IMR-90 (cell line): ENCODE measurements at regions not wholly inside any gene's neighbourhood (a gene's known extent, or its start where the extent isn't known, plus 50 kb on each side); places are given as distances from the start of the nearest gene placed in this dataset.

Experiments
- ATAC-seq: fragments of 200-7000 bp; cut with Tn5 transposase; 2 replicates; pipeline ENCODE4 v1.9.1; 2020; ENCODE audit warnings: low read depth, mild to moderate bottlenecking, moderate library complexity
- BruUV-seq: library from RNA; stranded (reverse); fragments of 400-500 nt; replicated peaks from 2 replicates; lab custom pipeline; 2021; lab: Mats Ljungman, UMichigan
- CTCF ChIA-PET: fragments of 300-600 bp; formaldehyde crosslinking; extraction: SDS; loops from one replicate; lab custom pipeline; 2021; ENCODE audit warnings: antibody characterized with exemption; lab: Yijun Ruan, JAX
- POLR2A ChIA-PET: fragments of 300-600 bp; sonication (Branson Sonifier 250); formaldehyde crosslinking; loops from one replicate; lab custom pipeline; 2022; ENCODE audit warnings: antibody characterized with exemption; ENCODE audit not compliant: unreplicated experiment; lab: Charles Lee
- DNase-seq: peaks from one replicate; pipeline ENCODE4 v3.0.0; 2013
- H2AFZ ChIP-seq: replicated peaks from 2 replicates; pipeline ENCODE3; 2013; ENCODE audit warnings: low read length, mild to moderate bottlenecking; ENCODE audit not compliant: poor library complexity
- H2AK5ac ChIP-seq: 2 replicates; pipeline ENCODE4 v1.6.1; 2013; ENCODE audit warnings: low read depth, low read length, inconsistent platforms
- H2AK9ac ChIP-seq: replicated peaks from 2 replicates; pipeline ENCODE3; 2013; ENCODE audit warnings: mild to moderate bottlenecking, low read depth, low read length, moderate library complexity; ENCODE audit not compliant: poor library complexity
- H2BK120ac ChIP-seq: 2 replicates; pipeline ENCODE4 v1.6.1; 2013; ENCODE audit warnings: low read depth, low read length, inconsistent platforms
- H2BK15ac ChIP-seq: 3 replicates; pipeline ENCODE4 v1.6.1; 2013; ENCODE audit warnings: low read depth, low read length, inconsistent platforms
- H2BK20ac ChIP-seq: 2 replicates; pipeline ENCODE4 v1.6.1; 2013; ENCODE audit warnings: low read depth, mild to moderate bottlenecking, inconsistent platforms, low read length, moderate library complexity
- H2BK5ac ChIP-seq: 2 replicates; pipeline ENCODE4 v1.6.1; 2013; ENCODE audit warnings: mild to moderate bottlenecking, low read depth, low read length, inconsistent platforms; ENCODE audit not compliant: poor library complexity, severe bottlenecking
- H3K14ac ChIP-seq: replicated peaks from 2 replicates; pipeline ENCODE4 v1.6.1; 2013; ENCODE audit warnings: low read depth, low read length, inconsistent platforms
- H3K18ac ChIP-seq: 2 replicates; pipeline ENCODE4 v1.6.1; 2013; ENCODE audit warnings: low read depth, low read length, control low read depth
- H3K23ac ChIP-seq: 2 replicates; pipeline ENCODE4 v1.6.1; 2013; ENCODE audit warnings: low read depth, low read length, inconsistent platforms
- H3K27ac ChIP-seq: 2 replicates; pipeline ENCODE4 v1.5.1; 2013; ENCODE audit warnings: mild to moderate bottlenecking, control low read depth, low read length; ENCODE audit not compliant: insufficient read depth
- H3K27me3 ChIP-seq: 2 replicates; pipeline ENCODE4 v1.6.1; 2013; ENCODE audit warnings: low read length; ENCODE audit not compliant: control insufficient read depth, insufficient read depth
- H3K36me3 ChIP-seq: 2 replicates; pipeline ENCODE4 v1.6.1; 2013; ENCODE audit warnings: low read length, mixed read lengths; ENCODE audit not compliant: control insufficient read depth, insufficient read depth
- H3K4ac ChIP-seq: 2 replicates; pipeline ENCODE4 v1.6.1; 2013; ENCODE audit warnings: low read depth, low read length, inconsistent platforms
- H3K4me1 ChIP-seq: 2 replicates; pipeline ENCODE4 v1.6.1; 2013; ENCODE audit warnings: low read length, mixed read lengths; ENCODE audit not compliant: control insufficient read depth, insufficient read depth
- H3K4me2 ChIP-seq: 2 replicates; pipeline ENCODE4 v1.6.1; 2013; ENCODE audit warnings: low read depth, mild to moderate bottlenecking, control low read depth, low read length, moderate library complexity
- H3K4me3 ChIP-seq: 2 replicates; pipeline ENCODE4 v1.5.1; 2013; ENCODE audit warnings: low read depth, mild to moderate bottlenecking, control low read depth, low read length, moderate library complexity; ENCODE audit not compliant: insufficient read depth
- H3K56ac ChIP-seq: 2 replicates; pipeline ENCODE4 v1.6.1; 2013; ENCODE audit warnings: low read length, inconsistent platforms; ENCODE audit not compliant: insufficient read depth; ENCODE audit errors: extremely low read depth
- H3K79me1 ChIP-seq, 2 experiments: 2 replicates each; pipeline ENCODE4 v1.6.1; 2013; ENCODE audit warnings: low read length in 2 of 2, inconsistent platforms in 1 of 2, low read depth in 1 of 2
- H3K9ac ChIP-seq: 2 replicates; pipeline ENCODE4 v1.6.1; 2013; ENCODE audit warnings: low read depth, low read length, control low read depth
- H3K9me1 ChIP-seq: 2 replicates; pipeline ENCODE4 v1.6.1; 2013; ENCODE audit warnings: low read length, inconsistent platforms; ENCODE audit not compliant: insufficient read depth
- H3K9me3 ChIP-seq: 2 replicates; pipeline ENCODE4 v1.6.1; 2013; ENCODE audit warnings: low read length; ENCODE audit not compliant: control insufficient read depth, insufficient read depth
- H4K20me1 ChIP-seq: 2 replicates; pipeline ENCODE4 v1.6.1; 2013; ENCODE audit warnings: low read length, inconsistent platforms; ENCODE audit not compliant: insufficient read depth
- H4K5ac ChIP-seq: 2 replicates; pipeline ENCODE4 v1.6.1; 2013; ENCODE audit warnings: mild to moderate bottlenecking, low read depth, low read length, control low read depth
- H4K8ac ChIP-seq, 2 experiments: 2 replicates each; pipeline ENCODE4 v1.6.1; 2013; ENCODE audit warnings: low read depth in 2 of 2, low read length in 2 of 2, control low read depth in 1 of 2, inconsistent platforms in 1 of 2
- H4K91ac ChIP-seq: 2 replicates; pipeline ENCODE4 v1.6.1; 2013; ENCODE audit warnings: low read depth, low read length, inconsistent platforms; ENCODE audit not compliant: insufficient read depth
- FOS ChIP-seq: fragments of 150-350 bp; IDR thresholded peaks from 2 replicates; pipeline ENCODE4 v1.6.1; 2016; ENCODE audit warnings: low read depth, low read length
- NFE2L2 ChIP-seq: fragments of 150-350 bp; IDR thresholded peaks from 2 replicates; pipeline ENCODE4 v1.6.1; 2016; ENCODE audit warnings: low read depth, mild to moderate bottlenecking, low read length
- WGBS, 2 experiments: methylation state at CpG; one replicate each; pipeline versions ENCODE4 v1.1.5 to v1.1.7; 2013; ENCODE audit warnings: missing lambda C conversion rate in 2 of 2; ENCODE audit not compliant: insufficient read length in 1 of 2; ENCODE audit errors: extremely low coverage in 2 of 2; 5-methylcytosine and 5-hydroxymethylcytosine counted together
- dilution Hi-C: fragments of 300-500 bp; cut with HindIII; formaldehyde crosslinking; loops from one replicate; pipeline ENCODE4 v1.14.3; 2018; ENCODE audit warnings: low sequenced_read_pairs; ENCODE audit not compliant: unreplicated experiment
- in situ Hi-C: fragments of 300-500 bp; cut with MboI; formaldehyde crosslinking; loops from 3 replicates; pipeline ENCODE4 v1.14.3; 2019; ENCODE audit warnings: low sequenced_read_pairs, inconsistent platforms, mixed read lengths
- intact Hi-C: fragments of 100-400 bp; cut with micrococcal nuclease; formaldehyde crosslinking; loops from 2 replicates; pipeline ENCODE4 v1.10.0; 2022
- TF ChIP-seq, protein P1 (sequence below): fragments of 150-350 bp; IDR thresholded peaks from 2 replicates; pipeline ENCODE4 v1.6.1; 2016; ENCODE audit warnings: low read depth, mild to moderate bottlenecking, low read length, moderate library complexity, borderline replicate concordance

DNA sequence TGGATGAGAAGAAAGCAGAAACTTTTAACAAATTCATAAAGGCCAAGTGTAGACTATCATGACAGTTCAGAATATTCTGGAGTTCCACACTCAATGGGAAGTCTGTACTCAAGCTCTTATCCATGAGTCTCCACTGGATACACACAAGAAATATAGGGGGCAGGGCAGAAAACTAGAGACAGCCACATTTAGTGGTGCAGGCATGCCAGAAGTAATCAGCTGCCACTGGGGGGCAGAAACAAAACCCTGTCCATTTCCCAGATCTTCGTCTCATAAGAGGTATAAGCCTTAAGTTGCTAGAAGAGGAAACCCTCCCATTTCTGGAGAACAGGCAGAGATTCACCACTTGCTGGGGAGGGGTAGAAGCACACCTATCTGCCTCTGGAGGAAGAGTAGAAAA, 166.8 kb upstream of the GALNT2 start:
- CTCF ChIA-PET: interaction anchor here (0.5 kb wide), 1 partner anchor 161 kb away, joined by 3 read pairs; no protein-coding TSS in a partner anchor
- WGBS, 2 experiments: no CpG with 5 or more reads among the region's 1 CpG
- Histone ChIP-seq H3K4me3 (no peak overlapping the region), H2AFZ (no peak overlapping the region), H3K4me1 (no peaks in the 10 kb centered on the region), H3K14ac (no peak overlapping the region), H3K9me1 (no peaks in the 10 kb centered on the region), H3K27ac (no peak overlapping the region), H2AK5ac (no peak overlapping the region), H2BK5ac (no peak overlapping the region), H3K36me3 (no peaks in the 10 kb centered on the region), H3K79me1 (no peaks in the 10 kb centered on the region), H3K27me3 (peaks cover 2% of the 10 kb centered on the region; the same call in 1 of the 2 replicates), H3K4me2 (no peak overlapping the region), H3K4ac (no peak overlapping the region), H3K23ac (no peak overlapping the region), H4K5ac (no peak overlapping the region), H3K9me3 (no peaks in the 10 kb centered on the region), H3K56ac (no peak overlapping the region), H3K9ac (no peak overlapping the region), H2BK15ac (no peak overlapping the region), H2AK9ac (no peak overlapping the region), H4K91ac (no peak overlapping the region), H4K20me1 (no peaks in the 10 kb centered on the region), H2BK20ac (no peak overlapping the region), H2BK120ac (no peak overlapping the region), H3K18ac (no peak overlapping the region), H4K8ac (no peak overlapping the region)
- no peak for ATAC-seq
- BruUV-seq: no TSS peak
- POLR2A ChIA-PET: no interaction called here
- dilution Hi-C loops: no loop called here
- intact Hi-C loops: no loop called here
- in situ Hi-C loops: no loop called here
- DNase-seq: no peak
- TF ChIP-seq FOS: no peak
- no peak for TF ChIP-seq NFE2L2
- TF ChIP-seq, protein P1, sequence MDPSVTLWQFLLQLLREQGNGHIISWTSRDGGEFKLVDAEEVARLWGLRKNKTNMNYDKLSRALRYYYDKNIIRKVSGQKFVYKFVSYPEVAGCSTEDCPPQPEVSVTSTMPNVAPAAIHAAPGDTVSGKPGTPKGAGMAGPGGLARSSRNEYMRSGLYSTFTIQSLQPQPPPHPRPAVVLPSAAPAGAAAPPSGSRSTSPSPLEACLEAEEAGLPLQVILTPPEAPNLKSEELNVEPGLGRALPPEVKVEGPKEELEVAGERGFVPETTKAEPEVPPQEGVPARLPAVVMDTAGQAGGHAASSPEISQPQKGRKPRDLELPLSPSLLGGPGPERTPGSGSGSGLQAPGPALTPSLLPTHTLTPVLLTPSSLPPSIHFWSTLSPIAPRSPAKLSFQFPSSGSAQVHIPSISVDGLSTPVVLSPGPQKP: no peak
